OCI-LY1 (cell line): ENCODE measurements at regions not wholly inside any gene's neighbourhood (a gene's known extent, or its start where the extent isn't known, plus 50 kb on each side); places are given as distances from the start of the nearest gene placed in this dataset.

ENCODE experiments used
- CTCF ChIP-seq: fragments of 200-600 bp; sonication (generic), shearing (Covaris generic); IDR thresholded peaks from 2 replicates; pipeline ENCODE4 v1.5.1; 2017; ENCODE audit warnings: mild to moderate bottlenecking, antibody characterized with exemption, low read length, moderate library complexity, mixed read lengths
- EZH2 ChIP-seq: fragments of 200-600 bp; sonication (generic), shearing (Covaris generic); IDR thresholded peaks from 2 replicates; pipeline ENCODE4 v1.8.0; 2017; ENCODE audit warnings: borderline replicate concordance, mixed run types, mild to moderate bottlenecking, antibody characterized with exemption, low read length, moderate library complexity, mixed read lengths

GRCh38 chr11:24413391-24413790 is 83.5 kb upstream of the LUZP2 start:
- TF ChIP-seq CTCF (no peak), EZH2 (no peak)
